ENCODE measurements at regions not wholly inside any gene's neighbourhood (a gene's known extent, or its start where the extent isn't known, plus 50 kb on each side); places are given as distances from the start of the nearest gene placed in this dataset.

DNA sequence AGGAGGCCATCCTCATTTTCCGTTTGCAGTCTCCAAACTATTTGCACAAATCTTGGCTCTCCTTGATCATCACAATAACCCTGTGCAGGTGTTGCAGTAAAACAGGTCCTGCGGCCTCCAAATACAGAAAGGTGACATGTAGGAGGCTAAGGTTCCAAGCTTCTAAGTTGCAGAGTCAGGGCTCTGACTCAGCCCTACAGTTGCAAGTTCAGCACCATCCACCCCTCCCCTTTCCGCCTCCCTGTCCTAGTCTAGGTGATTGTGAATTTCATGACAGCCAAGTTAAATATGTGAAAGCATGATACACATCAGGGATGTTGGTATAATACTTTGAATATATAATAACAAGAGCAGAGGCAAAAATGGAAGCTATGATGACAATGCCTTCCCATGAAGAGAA lies 317.3 kb upstream of the CDH4 start:
- no peak for DNase-seq

GRCh38 chr20:60935971-60936370 lies 316.1 kb upstream of the CDH4 start:
- no peak for DNase-seq

- DNase-seq, result no peak
Measured at GRCh38 chr20:60937585-60937984, 314.5 kb upstream of the CDH4 start.

GRCh38 chr20:60941379-60941778 lies 310.7 kb upstream of the CDH4 start:
- no peak for DNase-seq

DNA sequence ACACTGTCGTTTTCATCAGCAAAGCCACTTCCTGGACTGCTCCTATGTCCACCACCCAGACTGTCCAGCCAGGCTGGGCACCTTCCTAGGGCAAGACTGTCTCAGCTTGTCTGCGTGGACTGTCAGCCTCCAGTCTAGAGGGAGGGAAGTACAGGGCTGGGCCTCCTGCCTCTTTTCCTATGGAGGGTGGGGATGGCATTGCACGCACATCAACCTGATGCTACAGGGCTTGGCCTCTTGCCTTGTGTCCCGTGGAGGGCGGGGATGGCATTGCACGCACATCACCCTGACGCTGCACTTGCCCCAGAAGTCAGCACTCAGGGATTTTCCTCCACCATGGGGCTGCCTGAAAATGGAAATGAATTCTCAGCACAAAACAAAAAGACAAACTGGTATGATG lies 304.2 kb upstream of the CDH4 start:
- no peak for DNase-seq

DNA sequence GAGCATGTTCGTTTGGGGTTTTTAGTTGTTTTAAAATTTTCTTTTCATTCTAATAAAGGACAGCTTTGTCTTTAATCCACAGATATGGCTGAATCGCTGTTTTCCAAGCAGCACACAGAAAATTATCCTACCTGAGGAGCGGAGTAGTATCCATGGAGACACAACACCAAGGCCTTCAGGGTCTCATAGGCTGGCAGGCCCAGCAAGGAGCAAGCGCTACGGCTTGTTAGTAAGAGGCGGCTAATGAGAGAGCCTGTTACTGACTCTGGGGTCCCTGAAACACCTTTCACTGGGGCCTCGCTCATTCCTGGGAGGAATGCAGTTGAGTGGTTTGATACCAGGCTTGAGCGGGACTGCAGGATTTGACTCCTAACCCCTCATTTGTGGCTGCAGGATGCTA lies 303.8 kb upstream of the CDH4 start:
- DNase-seq, result no peak

GRCh38 chr20:60950561-60950960 lies 301.5 kb upstream of the CDH4 start:
- DNase-seq, result no peak

DNA sequence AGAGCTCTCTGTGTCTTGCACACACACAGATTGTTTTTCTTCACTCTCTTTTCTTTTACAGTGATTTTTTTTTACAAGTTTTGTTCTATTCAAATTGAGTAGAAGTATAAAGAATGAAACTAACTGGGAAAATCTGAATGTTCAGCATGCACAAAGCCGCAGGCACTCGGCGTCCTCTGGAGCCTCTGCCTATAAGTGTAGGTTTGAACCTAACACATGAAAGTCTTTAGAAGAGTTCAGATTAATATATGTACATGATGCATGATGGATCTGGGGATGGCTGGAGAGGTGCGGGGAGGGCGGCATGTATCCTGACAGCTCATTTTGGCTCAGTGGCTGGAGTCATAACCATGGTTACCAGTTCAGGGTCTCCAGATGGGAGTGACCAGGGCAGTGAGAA lies 301.1 kb upstream of the CDH4 start:
- DNase-seq, result no peak

DNA sequence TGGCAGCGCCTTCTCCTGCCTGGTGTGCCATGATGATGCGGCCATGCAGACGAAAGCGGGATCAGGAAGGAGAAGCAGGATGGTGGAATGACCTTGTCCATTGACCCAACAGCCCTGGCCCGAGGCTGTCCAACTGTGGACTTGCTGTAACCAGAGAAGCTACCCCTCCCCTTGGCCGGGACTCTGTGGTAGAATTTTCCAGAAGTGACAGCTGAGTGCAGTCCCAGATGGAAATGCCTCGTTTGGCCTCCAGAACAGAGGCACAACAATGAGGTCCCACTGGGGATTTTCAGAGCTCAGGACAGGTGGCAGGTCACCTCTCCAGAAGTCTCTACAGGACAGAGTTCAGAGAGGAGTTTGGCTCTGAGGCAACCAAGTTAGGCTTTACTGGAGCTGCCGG lies 299.2 kb upstream of the CDH4 start:
- DNase-seq, result no peak

DNA sequence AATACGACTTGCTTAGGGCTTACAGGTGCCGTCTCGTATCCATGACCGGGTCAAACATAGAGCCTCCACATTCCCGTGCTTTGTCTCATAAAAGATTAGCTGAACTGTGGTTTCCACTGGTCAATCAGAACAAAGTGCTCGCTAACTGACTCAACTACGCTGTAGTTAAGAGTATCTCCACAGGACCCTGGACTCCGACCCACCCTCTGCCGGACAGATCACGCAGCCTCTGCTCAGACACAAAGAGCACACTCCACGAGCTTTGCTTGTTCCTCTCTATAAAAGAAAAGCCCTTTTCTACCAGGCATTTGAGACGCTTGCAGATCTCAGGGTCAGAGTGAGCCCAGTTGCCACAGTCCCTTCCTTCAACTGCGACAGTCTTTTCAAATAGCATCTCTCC lies 298.7 kb upstream of the CDH4 start:
- no peak for DNase-seq

GRCh38 chr20:60955706-60956105 lies 296.4 kb upstream of the CDH4 start:
- no peak for DNase-seq

GRCh38 chr20:60956194-60956593 lies 295.9 kb upstream of the CDH4 start:
- DNase-seq, result no peak

DNA sequence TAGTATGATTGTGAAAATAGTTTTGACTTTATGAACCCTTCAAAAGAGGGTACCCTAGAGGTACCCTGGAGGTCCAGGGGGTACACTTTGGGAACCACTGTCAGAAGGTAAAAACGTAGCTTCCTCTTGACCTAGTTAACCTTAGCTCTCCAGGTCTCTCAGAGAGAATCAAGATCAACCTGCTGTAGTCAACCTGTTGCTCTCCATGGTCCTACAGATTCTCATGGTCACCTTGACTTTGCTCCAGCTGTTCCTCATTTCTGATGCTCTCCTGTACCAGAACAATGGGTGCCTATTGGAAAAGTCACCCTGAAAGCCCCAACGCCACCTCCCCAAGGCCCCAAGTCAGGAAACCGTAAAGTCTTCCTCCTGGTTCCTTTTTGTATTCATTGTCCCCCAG lies 294.4 kb upstream of the CDH4 start:
- no peak for DNase-seq

DNA sequence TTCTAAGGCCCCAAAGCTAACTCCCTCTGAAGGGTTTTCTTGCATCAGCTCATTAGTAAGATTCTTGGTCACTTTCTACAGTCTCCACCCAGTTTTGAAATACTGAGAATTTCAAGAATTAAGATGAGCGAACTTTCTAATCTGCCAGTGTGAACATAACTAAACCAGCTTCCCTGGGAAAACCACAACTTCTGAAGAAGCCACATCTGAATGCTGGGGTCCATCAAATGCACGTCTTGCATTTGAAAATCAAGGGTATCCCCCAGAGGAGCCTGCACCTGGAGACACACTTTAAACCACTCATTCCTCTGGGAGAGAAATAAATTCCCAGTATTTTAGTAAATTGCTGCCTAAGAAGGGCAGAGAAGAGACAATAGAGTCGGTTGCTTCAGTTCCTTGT lies 292.1 kb upstream of the CDH4 start:
- no peak for DNase-seq

DNA sequence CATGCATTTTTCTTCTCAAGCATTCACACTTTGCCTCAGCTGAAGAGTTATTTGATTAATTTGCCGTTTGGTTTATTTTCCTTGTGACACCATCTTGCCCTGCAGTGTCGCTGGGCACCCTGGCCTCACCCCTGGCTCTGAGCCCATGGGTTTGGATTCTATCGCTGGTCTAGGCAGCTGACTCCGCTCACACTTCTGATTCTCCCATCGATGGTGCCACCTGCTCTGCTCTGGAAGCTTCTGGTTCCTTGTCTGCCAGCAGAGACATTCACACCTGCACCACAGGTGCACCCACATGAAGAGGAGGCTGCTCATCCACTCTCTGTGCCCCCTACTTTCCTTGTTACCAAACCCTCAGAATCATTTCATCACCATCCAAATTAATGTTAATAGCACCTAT lies 291.6 kb upstream of the CDH4 start:
- DNase-seq, result no peak

DNA sequence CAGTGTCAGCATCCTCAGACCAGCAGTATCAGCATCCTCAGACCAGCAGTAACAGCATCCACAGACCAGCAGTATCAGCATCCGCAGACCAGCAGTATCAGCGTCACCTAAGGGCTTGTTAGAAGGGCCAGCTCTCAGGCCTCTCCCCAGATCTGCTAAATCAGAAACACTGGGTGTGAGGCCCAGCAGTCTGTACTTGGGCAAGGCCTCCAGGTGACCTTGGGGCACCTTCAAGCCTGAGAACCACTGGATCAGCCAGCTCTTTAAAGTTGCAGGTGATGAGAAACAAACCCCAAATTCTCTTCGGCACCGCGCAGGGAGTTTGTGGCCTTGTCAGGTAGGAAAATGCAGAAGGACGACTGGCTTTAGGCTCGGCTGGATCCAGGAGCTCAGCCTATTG lies 290.5 kb upstream of the CDH4 start:
- DNase-seq, result no peak

GRCh38 chr20:60962367-60963045 lies 289.6 kb upstream of the CDH4 start:
- no peak for DNase-seq

DNA sequence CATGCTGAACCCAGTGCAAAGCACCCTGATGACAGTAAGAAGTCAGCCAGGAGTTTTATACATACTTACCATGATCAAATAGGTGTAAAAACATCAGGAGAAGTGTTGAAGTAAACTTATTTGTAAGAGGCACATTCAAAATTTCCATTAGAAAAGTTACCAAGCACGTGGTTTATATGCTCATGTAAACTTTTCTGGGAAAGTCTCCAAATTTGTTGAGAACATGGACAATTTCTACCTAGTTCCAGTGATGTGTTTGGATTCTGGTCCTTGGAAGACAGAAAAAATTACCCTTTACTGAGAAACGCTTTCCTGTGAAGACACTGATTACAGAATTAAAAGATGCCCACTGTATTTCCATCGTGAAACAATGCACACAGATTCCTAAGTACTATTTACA lies 288.9 kb upstream of the CDH4 start:
- DNase-seq, result no peak

DNA sequence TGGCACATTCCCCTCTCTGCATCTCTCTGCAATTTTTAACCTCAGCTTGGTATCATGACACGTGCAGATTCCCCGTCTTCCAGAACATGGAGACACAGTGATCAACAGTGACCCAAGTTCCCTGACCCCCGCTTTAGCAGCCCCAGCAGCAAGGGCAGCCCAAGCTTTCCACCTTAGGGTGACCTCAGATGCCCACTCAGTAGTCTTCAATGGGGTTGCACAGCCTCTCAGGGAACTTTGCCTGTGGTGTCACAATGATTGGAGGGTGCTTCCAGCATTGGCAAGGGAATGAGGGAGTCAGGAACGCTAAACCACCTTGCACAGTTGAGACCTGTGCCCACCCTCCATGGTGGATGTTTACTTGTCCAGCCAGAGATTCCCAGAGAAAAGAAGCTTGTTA lies 287.1 kb upstream of the CDH4 start:
- DNase-seq, result no peak

DNA sequence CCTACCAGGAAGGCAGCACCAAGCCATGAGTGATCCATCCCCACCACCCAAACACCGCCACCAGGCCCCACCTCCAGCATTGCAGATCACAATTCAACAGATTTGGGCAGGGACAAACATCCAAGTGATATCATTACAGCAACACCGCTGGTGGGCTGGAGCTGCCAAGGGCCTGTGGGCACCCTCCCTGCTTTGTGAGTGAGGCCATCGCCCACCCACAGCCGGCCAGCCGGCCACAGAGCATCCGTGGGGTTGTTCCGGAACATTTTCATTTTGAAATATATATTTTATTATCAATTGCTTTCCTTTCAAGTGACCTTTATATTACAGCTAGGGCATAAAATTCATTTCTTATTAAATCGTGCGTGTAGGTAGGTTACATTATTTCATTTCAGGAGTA lies 286.0 kb upstream of the CDH4 start:
- DNase-seq, result no peak

DNA sequence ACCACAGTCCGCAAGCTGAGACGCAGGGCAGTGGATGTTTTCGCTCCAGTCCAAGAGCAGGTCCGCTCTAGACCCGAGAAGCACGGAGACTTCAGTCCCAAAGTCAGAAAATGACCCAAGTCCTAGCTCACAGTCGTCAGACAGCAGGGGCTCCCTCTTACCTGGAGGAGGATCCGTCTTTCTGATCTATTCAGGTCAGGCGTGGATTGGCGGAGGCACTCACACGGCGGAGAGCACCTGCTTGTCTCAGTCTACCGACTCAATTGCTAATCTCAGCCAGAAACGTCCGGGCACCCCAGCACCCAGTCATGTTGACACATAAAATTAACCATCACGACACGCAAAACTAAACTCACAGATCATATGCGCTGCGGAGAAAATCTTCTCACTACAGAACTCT lies 285.3 kb upstream of the CDH4 start:
- DNase-seq, result no peak

GRCh38 chr20:60967431-60968316 lies 284.4 kb upstream of the CDH4 start:
- no peak for DNase-seq

DNA sequence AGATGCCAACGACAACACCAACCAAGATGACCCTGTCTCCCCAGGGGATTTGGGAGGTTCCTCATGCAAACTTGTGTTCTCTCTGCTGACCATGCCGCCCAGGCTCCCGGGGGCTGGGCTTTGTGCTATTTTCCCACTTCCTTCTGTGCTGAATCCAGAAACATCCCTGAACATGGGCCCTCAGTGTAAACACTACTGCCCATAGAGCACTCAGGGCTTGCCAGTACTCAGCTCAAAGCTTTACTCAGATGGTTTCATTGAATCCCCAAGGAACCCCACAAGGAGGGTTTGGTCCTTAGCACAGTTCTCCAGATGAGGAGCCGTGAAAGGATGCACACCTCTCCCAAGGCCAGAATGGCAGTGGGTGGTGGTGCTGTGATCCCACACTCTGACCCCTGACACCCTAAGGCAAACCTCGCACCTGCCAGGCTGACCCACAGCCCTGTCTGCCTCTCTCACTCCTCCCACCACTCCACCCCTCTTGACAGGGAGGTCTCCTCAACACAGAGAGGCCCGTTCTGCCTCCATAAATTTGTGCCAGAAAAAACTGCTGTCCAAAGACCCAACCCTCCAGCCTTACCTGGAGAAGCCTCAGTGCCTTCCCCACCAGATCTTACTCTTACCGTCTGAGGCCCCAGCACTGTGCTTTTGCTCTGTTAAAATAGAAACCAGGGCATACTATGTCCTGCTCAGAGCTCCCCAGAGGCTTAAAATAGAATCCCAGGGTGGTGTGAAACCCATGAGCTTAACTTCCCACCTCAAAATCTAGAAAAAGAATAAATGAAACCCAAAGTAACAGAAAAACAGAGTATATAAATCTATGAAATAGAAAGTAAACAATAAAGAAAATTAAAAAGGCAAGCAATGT lies 283.0 kb upstream of the CDH4 start:
- no peak for DNase-seq

DNA sequence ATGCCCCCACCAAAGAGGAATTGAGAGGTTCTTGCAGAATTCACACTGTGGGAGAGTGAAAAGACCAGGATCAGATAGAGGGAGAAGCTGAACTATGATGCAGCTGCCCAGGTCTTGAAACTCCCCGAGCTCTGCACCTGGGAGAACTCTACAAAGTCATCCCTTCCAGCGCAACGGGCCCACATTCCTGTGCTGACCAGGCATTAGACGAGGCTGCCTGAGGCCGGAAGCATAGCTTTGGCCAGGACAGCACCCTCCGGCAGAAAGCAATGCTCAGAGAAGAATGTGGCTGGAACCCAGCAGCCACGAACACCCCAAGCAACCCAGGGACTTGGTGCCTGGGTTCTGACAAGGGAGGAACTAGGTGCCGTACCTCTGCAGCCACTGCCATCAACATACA lies 281.5 kb upstream of the CDH4 start:
- DNase-seq, result no peak
